CD1c-positive myeloid dendritic cell (primary cell): ENCODE measurements at regions not wholly inside any gene's neighbourhood (a gene's known extent, or its start where the extent isn't known, plus 50 kb on each side); places are given as distances from the start of the nearest gene placed in this dataset.

ENCODE experiments used
- DNase-seq: peaks from one replicate; pipeline ENCODE4 v3.0.0-alpha.2; 2016; ENCODE audit errors: extremely low spot score

DNA sequence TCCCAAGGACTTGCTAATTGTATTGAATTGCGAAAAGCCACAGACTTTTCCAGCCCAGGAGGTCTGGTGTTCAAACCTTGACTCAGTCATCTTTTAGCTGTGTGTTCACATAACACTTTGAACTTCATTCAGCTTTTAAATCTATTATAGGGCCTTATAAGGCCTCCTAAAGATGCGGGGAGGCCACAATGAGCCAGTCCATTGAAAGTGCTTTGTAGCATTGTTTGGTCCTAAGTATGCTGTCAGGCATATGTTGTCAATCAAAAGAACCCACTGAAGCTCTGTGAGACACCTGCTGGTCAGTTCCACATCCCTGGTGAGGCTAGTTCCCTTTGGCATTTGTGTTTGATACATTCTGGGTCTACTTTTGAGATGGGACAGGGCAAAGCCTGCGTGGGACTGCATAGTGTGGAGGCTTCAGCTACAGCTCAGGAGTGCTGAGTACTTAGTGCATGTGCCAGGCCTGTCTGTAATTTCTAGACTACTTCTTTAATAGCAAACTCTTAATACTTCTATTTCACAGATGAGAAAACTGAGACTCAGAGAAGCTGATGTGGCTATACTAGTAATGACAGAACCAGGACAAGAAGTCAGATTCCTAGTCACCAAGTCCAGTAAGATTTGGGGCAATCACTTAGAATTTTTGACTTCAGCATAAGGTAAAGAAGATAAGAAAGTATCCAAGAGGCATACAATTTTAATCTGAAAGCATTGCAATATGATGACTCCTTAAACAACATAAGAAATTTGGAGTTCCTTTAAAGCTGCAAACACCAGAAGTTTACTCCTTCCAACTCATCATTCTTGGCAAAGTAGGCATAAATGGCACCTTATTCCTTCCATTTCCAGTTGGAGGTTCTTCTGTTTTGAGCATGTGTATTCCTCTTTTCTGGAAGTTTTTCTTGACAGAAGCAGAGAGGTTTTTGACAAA lies 213.0 kb downstream of the PDCD6IP start:
- DNase-seq, result no peak

GRCh38 chr3:34012102-34012461 lies 213.7 kb downstream of the PDCD6IP start:
- DNase-seq, result no peak

GRCh38 chr3:34013818-34014570 lies 215.6 kb downstream of the PDCD6IP start:
- no peak for DNase-seq

GRCh38 chr3:34015204-34016142 lies 217.0 kb downstream of the PDCD6IP start:
- DNase-seq, result no peak

DNA sequence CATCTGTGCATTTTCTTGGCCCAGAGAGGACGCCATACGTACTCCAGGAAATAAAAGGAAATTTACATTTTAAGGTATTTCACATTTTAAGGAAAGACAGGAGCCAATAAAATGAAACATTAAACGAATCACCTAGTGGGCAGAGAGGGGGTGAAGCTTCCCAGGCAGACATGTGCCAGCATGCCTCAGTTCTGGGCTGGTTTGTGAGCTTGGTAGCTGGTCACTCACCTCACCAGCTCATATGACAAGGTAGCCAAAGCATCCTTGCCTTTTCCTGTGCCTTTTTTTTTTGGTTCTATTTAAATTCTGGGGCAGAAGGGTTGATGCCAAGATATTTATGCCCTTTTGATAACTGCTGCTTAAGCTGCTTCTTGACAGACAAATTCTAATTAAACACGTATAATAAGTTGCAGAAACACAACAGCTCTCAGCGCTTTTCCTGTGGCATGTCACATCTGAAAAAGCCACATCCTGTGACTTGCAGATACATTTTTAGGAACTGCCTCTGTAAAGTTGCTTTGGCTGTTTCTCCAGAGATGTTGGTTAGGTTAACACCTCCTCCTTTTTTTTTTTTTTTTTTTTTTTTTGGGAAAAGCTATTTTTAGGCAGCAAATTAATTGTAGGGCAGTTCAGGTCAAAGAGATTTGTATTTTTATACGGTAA lies 218.6 kb downstream of the PDCD6IP start:
- DNase-seq, result no peak

DNA sequence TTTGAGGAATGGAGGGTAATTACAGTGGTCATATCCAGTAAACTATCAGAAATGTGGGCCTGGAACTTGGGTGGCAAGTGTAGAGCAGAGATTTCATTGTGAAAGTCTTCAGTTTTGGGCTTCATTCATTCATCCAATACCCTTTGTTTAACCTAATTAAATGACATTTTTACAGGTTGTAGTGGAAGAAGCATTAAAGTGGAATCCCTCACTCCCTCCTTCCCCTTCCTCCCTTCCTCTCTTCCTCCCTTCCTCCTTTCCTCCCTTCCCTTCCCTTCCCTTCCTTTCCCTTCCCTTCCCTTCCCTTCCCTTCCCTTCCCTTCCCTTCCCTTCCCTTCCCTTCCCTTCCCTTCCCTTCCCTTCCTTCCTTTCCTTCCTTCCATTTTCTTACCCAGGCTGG lies 219.3 kb downstream of the PDCD6IP start:
- DNase-seq, result no peak

- no peak for DNase-seq
Observed at GRCh38 chr3:34019158-34019557, 220.7 kb downstream of the PDCD6IP start.

DNA sequence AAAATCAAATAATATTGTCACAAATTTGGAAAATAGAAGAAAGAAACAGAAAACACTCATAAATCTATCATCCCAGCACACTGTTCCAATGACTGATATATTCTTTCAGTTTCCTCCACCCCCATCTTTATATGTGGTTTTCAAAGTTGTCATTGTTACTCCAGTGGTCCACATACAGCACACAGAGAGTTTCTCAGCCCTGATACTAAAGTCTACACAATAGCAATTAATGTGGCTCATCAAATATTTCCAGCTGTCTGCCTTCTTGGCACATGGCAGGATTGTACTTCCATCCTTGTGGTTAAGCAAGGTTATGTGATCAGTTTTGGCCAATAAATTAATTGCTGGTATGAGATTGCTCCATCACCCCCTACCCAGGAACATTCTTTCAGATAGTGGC lies 221.7 kb downstream of the PDCD6IP start:
- DNase-seq, result no peak

DNA sequence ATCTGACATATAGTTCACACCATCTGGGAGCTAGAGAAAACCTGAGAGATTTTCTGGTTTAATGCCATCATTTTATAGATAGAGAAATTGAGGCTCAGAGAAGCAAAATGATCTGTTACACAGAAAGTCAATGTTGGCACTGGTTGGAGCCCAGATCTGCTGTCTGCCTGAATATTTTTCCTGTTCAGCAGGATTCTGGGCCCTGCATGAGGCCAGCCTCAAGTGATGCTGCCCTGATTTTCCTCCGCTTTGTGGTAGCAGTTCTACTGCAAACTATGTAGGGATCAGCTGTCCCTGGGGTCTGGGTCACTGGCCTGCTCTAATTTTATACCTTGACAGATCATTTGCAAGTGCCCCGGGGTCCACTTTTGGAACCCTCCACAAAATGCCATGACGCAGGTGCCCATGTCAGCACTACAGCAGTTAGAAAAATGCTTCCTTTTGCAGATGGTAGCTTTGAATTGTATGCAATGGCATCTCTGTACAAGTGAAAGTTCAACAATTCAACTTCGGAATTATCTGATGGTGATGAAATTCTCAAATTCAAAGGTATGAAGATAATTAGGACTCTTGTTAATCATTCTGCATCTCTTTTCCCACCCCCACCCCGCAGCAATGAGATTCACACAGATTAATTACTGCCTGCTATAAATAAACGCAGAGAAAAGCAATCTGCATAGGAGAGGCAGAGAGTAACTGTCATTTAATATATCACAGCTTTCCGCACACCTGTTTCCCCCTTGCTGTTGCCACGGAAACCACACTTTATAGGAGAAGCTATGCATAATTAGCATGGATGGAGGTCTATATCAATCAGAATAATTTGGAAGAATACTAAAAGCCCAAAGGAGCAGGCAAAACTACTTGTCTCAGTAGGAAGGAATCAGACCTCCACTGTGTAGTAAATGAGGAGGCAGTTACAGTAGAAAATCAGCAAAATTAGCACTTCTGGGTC lies 222.6 kb downstream of the PDCD6IP start:
- DNase-seq, result no peak

GRCh38 chr3:34022147-34022546 lies 223.7 kb downstream of the PDCD6IP start:
- DNase-seq, result no peak

DNA sequence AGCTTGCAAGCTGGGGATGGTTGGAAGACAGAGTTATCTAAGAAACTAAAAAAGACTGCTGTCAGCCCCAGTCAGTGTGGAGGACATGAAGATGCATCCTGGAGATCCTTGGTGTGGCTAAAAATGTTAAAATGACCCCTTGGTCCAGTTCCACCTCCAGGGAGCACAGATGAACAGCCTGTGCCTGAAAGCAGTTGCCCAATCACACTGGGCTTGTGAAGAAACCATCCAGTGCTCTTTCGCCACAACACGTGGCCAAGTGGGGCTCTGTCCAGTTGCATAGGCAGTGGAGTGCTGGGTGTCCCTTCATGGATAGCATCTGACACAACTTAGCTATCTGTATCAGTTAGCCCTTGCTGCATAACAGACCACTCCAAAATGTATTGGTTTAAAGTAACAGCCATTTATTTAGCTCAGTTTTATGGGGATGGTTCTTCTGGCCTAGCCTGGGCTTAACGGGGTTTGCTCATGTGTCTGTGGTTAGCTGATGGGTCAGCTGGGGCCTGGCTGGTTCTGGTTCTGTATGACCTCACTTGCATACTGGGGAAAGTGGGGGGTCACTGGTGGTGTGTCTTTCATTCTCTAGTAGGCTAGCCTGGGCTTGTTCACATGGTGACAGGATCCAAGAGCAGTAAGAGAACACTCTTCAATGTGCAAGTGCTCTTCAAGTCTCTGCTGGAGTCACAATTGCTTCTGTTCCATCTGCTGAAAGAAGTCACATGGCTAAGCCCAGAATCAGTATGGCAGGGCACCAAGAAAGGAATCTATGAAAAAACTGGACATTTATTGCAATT lies 226.2 kb downstream of the PDCD6IP start:
- DNase-seq, result no peak

GRCh38 chr3:34033839-34034238 lies 235.4 kb downstream of the PDCD6IP start:
- no peak for DNase-seq

DNA sequence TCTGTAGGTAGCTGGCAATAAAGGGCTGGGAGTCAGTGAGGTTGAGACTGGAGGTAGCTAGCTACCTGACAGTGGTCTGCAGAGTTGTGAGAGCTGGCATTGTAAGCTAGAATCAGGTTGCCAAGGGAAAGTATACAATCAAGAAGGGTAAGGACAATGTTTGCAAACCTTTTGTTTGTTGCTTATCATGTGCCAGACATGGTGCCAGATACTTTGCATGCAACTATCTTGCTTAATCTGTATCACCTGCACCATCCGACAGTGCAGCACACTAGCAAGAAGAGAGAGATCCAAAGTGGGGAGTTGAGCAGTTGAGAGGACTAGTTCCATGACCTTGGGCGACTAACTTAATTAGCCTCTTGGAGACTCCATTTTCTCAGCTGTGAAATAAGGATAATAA lies 236.4 kb downstream of the PDCD6IP start:
- DNase-seq, result no peak

- DNase-seq, result no peak
Observed at GRCh38 chr3:34035775-34036174, 237.3 kb downstream of the PDCD6IP start.

DNA sequence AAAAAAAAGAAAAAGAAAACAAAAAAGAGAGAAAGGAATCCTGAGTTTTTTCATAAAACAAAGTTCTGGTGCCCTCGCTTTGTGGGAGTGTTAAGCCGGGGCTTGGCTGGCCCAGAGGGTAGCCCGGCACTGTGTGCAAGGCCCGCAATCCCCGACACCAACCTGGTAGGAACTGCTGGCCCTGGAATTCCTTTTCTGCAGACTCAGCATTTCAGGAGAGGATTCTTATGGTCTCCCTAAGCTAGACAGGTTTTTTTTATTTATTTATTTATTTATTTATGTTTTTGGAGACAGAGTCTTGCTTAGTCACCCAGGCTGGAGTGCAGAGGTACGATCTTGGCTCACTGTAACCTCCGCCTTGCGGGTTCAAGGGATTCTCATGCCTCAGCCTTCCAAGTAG lies 238.8 kb downstream of the PDCD6IP start:
- no peak for DNase-seq

DNA sequence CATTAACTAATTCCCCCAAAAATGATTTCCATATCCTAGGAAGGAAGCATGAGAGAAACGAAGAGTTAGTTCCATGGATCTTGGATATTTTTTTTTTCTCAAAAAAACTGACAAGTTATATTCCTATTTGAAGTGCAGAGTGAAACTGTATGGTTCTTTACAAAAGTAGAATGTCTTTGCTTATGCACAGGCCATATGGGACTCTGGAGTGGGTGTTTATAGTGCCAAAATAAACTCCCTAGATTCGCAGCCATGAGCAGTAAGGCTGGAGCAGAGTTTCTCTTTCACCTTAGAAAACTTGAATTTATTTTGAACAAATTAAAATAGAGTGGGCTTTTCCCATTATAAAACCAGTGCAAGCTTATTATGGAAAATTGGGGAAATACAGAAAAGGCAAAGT lies 239.7 kb downstream of the PDCD6IP start:
- no peak for DNase-seq

- DNase-seq, result no peak
Observed at GRCh38 chr3:34046154-34046553, 247.7 kb downstream of the PDCD6IP start.

- no peak for DNase-seq
Observed at GRCh38 chr3:34053626-34054025, 255.2 kb downstream of the PDCD6IP start.

GRCh38 chr3:34056181-34056910 lies 257.9 kb downstream of the PDCD6IP start:
- DNase-seq, result no peak
